ENCODE measurements at regions not wholly inside any gene's neighbourhood (a gene's known extent, or its start where the extent isn't known, plus 50 kb on each side); places are given as distances from the start of the nearest gene placed in this dataset.

GRCh38 chr2:15724235-15724634 lies 132.6 kb downstream of the DDX1 start (continued):
- TF ChIP-seq REST (IDR thresholded peaks at IDR 0.05; ENCODE audit: unreplicated experiment) (no peak), STAT1 (IDR thresholded peaks at IDR 0.05; ENCODE audit: unreplicated experiment) (no peak), POLR2AphosphoS5 (IDR thresholded peaks at IDR 0.05; ENCODE audit: low read depth) (no peak), JUNB (IDR thresholded peaks at IDR 0.05; ENCODE audit: unreplicated experiment) (no peak), CREB1 (CRISPR knock-in tag; IDR thresholded peaks at IDR 0.05; ENCODE audit: low read depth) (no peak), NANOG (IDR thresholded peaks at IDR 0.05; ENCODE audit: borderline replicate concordance) (no peak), CTCF (conservative IDR thresholded peaks at IDR 0.05; ENCODE audit: low read depth in 2 of 2) (no peak), EZH2phosphoT487 (IDR thresholded peaks at IDR 0.05; ENCODE audit: unreplicated experiment) (no peak)

- Histone ChIP-seq H3K4me3 (no peak overlapping the region), H3K36me3 (ENCODE audit: insufficient read depth) (no peaks in the 10 kb centered on the region), H3K27me3 (ENCODE audit: insufficient read depth) (no peaks in the 10 kb centered on the region), H3F3A (replicated peaks; ENCODE audit: low read depth) (no peaks in the 10 kb centered on the region), H3K27ac (ENCODE audit: low read depth) (no peak overlapping the region), H3K4me2 (no peak overlapping the region), H3K4me1 (ENCODE audit: insufficient read depth) (no peaks in the 10 kb centered on the region), H2AFZ (peak overlapping the region; percentile 52; the same call in 1 of the 2 replicates), H4K20me1 (replicated peaks; ENCODE audit: insufficient read depth) (no peaks in the 10 kb centered on the region), H3K9me2 (ENCODE audit: insufficient read depth) (0 out of 2 replicates have a peak, but pooled peaks cover 7% of the 10 kb centered on the region), H3K79me2 (replicated peaks; ENCODE audit: insufficient read depth) (no peaks in the 10 kb centered on the region)
- H3K4me3 Mint-ChIP-seq, result no peak overlapping the region
- no peak overlapping the region for H3K27ac Mint-ChIP-seq
- DNase-seq (ENCODE audit: low spot score) (no peak), ATAC-seq (no peak)
- no peaks in the 10 kb centered on the region for H3K9me3 Mint-ChIP-seq
- H3K4me1 Mint-ChIP-seq, result no peaks in the 10 kb centered on the region
- H3K36me3 Mint-ChIP-seq (ENCODE audit: low read depth), result no peaks in the 10 kb centered on the region
- no peaks in the 10 kb centered on the region for H3K27me3 Mint-ChIP-seq (ENCODE audit: insufficient read depth, low read depth, poor library complexity)
- no peak for TF ChIP-seq CREB1 (CRISPR knock-in tag; IDR thresholded peaks at IDR 0.05; ENCODE audit: low read depth)
- no peak for TF ChIP-seq EZH2 (IDR thresholded peaks at IDR 0.05; ENCODE audit: low read depth, unreplicated experiment)
- TF ChIP-seq EZH2phosphoT487 (IDR thresholded peaks at IDR 0.05; ENCODE audit: unreplicated experiment), result no peak
- no peak for TF ChIP-seq POLR2AphosphoS5 (IDR thresholded peaks at IDR 0.05; ENCODE audit: low read depth)
- no peak for TF ChIP-seq ETS1 (IDR thresholded peaks at IDR 0.05)
- no peak for TF ChIP-seq REST (IDR thresholded peaks at IDR 0.05; ENCODE audit: unreplicated experiment)
- TF ChIP-seq CTCF (conservative IDR thresholded peaks at IDR 0.05; ENCODE audit: low read depth in 2 of 2), result no peak
Measured at GRCh38 chr2:15725101-15725781, 133.6 kb downstream of the DDX1 start.

All from GM23338 (cell line).